ENCODE measurements at regions not wholly inside any gene's neighbourhood (a gene's known extent, or its start where the extent isn't known, plus 50 kb on each side); places are given as distances from the start of the nearest gene placed in this dataset.

DNA sequence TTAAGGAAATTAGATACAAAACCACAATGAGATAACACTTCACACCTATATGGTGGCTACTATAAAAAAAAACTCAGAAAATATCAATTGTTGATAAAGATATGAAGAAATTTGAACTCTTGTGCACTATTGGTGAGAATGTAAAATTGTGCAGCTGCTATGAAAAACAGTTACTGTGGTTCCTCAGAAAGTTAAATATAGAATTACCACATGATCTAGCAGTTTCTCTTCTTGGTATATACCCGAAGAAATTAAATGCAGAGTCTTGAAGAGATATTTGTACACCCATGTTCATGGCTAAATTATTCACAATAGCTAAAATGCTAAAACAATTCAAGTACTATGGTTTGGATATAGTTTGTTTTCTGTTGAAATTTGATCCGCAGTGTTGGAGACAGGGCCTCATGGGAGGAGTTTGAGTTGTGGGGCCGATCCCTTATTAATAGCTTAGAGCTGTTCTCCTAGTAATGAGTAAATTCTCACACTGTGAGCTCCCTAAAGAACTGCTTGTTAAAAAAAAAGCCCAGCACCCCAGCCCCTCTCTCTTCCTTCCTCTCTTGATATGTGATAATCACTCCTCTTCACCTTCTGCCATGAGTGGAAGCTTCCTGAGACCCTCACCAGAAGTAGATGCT is 1412.1 kb downstream of the PLA2G4A start:
- FAIRE-seq, result no peak
- TF ChIP-seq POLR2A (IDR thresholded peaks at IDR 0.05; ENCODE audit: low read depth, low read length), result no peak
- no peak for DNase-seq (ENCODE audit: insufficient read length, low spot score)

DNA sequence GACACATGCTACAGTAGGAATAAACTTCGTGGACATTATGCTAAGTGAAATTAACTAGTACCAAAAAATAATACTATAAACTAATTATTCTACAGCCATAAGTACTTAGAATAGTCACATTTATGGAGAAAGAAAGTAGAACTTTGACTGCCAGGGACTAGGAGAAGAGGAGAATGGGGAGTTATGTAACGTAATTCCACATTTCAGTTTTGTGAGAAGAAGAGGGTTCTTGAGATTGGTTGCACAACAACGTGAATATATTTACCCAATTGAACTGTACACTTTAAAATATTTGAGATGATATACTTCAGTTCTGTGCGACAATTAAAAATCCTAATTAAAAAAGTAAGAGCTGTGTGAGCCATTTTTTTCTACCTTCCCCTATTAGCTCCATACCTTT is 1412.9 kb downstream of the PLA2G4A start:
- no peak for FAIRE-seq
- no peak for TF ChIP-seq POLR2A (IDR thresholded peaks at IDR 0.05; ENCODE audit: low read depth, low read length)
- DNase-seq (ENCODE audit: insufficient read length, low spot score), result no peak

DNA sequence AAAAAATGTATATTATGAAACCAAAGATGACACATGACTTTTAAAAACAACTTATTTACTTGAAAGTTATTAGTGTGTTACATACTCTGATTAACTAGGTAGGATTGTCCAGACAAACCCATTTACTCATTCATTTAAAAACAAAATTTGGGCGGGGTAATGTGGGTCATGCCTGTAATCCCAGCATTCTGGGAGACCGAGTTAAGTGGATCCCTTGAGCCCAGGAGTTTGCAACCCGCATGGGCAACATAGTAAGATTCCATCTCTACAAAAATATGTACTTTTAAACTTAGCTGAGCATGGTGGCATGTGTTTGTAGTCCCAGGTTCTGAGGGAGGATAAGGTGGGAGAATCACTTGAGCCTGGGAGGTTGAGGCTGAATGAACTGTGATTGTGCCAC is 1414.7 kb downstream of the PLA2G4A start:
- TF ChIP-seq POLR2A (IDR thresholded peaks at IDR 0.05; ENCODE audit: low read depth, low read length), result no peak
- no peak for FAIRE-seq

DNA sequence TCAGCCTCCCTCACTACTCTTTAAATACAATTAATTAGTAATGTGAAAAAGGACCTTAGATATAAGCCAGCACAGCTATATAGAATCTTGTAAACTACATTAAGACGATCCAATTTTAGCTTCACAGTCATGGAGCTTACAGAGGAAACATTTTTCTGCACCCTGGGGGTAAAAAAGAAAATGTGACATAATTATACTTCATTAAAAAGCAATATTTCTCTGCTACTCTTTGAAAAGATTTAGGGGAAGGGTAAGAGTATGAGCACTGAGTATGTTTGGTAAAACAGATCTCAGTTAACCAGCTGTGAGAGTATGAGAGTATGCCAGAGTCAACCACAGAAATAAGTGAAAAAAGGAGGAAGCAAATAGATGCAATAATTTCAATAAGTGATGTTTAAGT is 1415.9 kb downstream of the PLA2G4A start:
- no peak for FAIRE-seq
- no peak for TF ChIP-seq POLR2A (IDR thresholded peaks at IDR 0.05; ENCODE audit: low read depth, low read length)
- DNase-seq (ENCODE audit: insufficient read length, low spot score), result no peak

More for the DNA sequence above, 1414.7 kb downstream of the PLA2G4A start:
- DNase-seq (ENCODE audit: insufficient read length, low spot score), result no peak

DNA sequence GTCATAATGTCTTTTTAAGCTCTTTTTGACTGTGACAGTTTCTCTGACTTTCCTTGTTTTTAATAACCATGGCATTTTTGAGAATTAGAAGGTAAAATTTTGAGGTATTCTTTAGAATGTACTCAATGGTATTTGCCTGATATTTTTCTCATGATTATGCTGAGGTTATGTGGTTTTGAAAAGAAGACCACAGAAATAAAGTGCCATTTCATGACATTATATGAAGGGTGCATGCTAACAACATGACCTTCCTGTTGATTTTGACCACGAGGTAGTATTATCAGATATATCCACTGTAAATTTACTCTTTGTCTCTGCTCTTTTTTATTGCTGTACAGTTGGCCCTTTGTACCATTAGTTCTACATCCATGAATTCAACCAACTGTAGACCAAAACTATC is 1418.5 kb downstream of the PLA2G4A start:
- TF ChIP-seq POLR2A (IDR thresholded peaks at IDR 0.05; ENCODE audit: low read depth, low read length), result no peak
- DNase-seq (ENCODE audit: insufficient read length, low spot score) (no peak), FAIRE-seq (no peak)

DNA sequence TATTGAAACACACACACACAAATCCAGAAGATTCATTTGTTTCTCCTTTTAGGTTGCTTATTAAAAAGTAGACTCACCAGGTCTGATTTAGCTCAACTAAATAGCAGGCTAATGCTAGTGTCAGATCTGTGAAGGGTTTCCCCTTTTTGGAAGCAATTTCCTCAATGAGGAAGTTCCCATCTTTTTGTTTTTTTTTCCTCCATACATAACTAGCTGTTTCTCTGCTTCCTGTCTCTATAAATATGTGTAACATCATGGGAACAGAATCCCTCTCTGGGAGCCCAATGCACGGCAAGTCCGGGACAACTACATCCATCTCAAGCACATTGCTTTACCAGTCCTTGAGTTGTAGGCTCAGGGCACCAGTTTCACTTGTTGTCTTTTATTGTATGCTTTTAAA is 1421.1 kb downstream of the PLA2G4A start:
- FAIRE-seq, result no peak
- DNase-seq (ENCODE audit: insufficient read length, low spot score), result no peak
- no peak for TF ChIP-seq POLR2A (IDR thresholded peaks at IDR 0.05; ENCODE audit: low read depth, low read length)

DNA sequence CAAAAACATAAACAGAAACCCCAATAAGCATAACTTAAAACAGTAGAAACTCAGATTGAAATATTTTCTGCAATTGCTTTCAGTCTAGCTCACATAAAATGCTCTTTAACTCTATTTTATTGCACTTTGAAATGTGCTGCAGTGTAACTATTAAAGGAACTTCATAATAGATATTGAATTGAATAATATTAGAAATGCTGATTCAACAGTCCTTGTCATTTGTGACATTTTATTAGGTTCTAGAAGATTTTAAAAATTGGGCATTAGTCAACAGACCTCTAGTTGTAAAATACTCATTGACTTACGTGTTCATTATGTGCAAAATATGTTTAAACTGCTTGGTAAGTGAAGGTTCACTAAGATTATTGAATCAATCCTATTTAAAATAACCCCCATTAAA is 1422.3 kb downstream of the PLA2G4A start:
- no peak for TF ChIP-seq POLR2A (IDR thresholded peaks at IDR 0.05; ENCODE audit: low read depth, low read length)
- no peak for DNase-seq (ENCODE audit: insufficient read length, low spot score)
- no peak for FAIRE-seq

DNA sequence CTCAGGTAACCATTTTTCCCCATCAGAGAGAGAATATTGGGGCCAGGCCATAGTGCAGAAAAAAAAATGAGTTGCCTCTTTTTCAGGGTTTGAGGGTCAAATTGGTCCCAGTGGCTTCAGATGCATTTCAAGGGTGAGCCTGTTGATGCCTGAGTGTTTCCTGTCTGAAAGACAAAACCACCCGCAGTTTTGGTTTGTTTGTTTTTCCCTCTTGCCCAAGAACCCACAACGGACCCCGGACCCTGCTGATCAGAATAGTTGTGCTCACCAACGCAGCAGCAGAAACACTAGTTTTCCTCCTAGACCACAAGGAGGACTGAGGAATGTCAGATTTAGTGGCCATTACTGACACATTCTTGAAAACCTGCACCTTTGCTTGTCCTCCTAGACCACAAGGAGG is 1433.1 kb downstream of the PLA2G4A start:
- DNase-seq (ENCODE audit: insufficient read length, low spot score) (no peak), FAIRE-seq (no peak)
- no peak for TF ChIP-seq POLR2A (IDR thresholded peaks at IDR 0.05; ENCODE audit: low read depth, low read length)

DNA sequence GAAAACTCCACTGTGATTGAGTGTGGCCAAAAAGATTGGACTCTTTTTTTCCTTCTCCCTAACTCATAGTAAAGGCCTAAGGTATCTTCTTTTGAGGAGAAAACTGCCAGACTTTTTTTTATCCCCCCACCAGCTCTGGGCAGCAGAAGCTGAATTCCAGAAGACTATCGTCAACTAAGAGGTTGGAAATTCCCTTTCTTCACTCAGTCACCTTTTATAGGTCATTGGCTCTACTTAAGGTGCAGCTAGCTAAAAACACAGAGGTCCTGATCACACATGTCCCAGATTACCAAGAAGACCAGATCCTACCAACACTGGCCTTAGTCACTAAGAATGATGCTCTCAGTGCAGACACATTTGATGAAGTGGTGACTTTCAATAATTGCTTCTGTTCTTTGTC is 1441.2 kb downstream of the PLA2G4A start:
- FAIRE-seq (no peak), DNase-seq (ENCODE audit: insufficient read length, low spot score) (no peak)
- no peak for TF ChIP-seq POLR2A (IDR thresholded peaks at IDR 0.05; ENCODE audit: low read depth, low read length)

DNA sequence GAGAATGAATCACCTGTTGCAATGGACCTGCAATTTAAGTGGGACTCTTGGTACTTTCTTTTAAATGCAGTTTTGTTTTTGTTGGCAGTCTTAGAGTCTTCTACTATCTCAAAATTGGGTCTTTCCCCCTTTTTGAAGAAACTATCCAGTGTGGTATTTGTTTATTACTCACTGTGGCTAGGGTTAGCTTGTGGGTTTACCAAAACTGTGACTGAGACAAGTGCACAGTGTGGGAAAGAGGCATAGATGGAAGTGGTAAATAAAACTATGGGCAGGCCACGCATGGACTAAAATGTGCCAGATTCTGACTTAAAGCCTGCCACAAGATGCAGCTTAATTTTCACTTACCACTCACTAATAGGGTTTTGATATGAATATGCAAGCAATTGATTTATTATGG is 1441.7 kb downstream of the PLA2G4A start:
- TF ChIP-seq POLR2A (IDR thresholded peaks at IDR 0.05; ENCODE audit: low read depth, low read length), result no peak
- FAIRE-seq (no peak), DNase-seq (ENCODE audit: insufficient read length, low spot score) (no peak)

DNA sequence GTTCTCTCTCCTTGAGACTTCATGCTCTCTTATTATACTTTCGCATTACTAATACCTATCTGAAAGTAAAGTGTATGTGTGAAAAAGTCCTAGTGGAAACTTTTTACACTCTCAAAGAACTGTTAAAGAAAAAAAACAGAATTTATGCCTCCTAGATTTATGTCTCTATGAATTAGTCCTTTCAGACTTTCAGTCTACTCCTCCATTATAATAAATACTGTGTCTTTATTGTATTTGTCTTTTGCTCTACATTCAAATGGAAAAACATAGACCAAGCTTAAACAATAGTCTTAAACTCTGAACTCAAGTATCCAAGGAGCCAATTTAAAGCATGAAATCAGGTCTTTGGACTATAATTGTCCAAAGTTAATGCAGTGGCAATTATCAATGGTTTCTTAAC is 1449.0 kb downstream of the PLA2G4A start:
- no peak for TF ChIP-seq POLR2A (IDR thresholded peaks at IDR 0.05; ENCODE audit: low read depth, low read length)
- DNase-seq (ENCODE audit: insufficient read length, low spot score) (no peak), FAIRE-seq (no peak)

DNA sequence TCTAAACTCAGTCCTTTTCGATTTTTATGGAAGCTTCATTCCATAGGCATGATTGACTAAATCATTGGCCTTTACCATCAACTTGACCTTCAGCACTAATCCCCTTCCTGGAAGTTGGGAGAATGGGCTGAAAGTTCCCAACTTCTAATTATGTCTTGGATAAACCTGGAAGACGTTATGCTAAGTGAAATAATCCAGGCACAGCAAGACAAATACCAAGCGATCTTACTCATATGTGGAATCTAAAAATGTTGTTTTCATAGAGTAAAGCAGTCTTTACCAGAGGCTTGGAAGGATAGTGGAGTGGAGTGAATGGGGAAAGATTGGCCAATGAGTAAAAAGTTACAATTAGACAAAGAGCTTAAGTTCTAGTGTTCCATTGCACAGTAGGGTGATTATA is 1453.2 kb downstream of the PLA2G4A start:
- DNase-seq (ENCODE audit: insufficient read length, low spot score) (no peak), FAIRE-seq (no peak)
- no peak for TF ChIP-seq POLR2A (IDR thresholded peaks at IDR 0.05; ENCODE audit: low read depth, low read length)

DNA sequence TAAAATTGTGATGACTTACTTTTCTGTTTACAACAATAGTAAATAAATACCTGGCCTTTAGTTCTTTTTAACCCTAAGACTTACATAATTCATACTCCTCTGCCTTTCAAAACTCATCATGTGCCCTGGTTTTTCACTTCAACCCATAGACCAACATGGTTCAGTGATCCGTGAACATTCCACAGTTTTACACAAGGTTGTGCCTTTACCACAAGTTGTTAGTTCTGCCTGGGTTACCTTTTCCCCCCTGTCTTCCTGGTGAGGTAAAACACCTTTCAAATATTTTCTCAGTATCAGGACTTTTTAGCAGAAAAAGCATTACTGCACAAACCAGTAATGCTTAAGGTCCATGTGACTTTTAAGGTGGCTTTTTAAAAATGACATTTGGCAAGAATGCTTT is 1466.4 kb downstream of the PLA2G4A start:
- DNase-seq (ENCODE audit: insufficient read length, low spot score) (no peak), FAIRE-seq (no peak)
- TF ChIP-seq POLR2A (IDR thresholded peaks at IDR 0.05; ENCODE audit: low read depth, low read length), result no peak

DNA sequence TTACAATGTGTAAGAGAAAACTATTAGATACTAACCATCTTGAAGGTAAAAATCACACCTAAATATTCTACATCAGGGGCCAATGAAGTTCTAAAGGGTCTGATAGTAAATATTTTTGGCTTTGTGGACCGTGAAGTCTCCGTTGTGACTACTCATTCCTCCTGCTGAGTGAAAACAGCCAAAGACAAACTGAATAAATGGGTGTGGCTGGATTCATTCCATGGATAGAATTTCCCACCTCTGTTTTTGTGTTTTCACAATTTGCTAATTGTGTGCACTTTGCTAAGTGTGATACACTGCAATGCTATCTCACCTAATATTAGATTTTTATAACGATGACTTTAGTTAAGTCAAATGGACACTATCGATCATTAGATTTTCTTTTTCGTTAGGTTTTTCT is 1474.0 kb downstream of the PLA2G4A start:
- DNase-seq (ENCODE audit: insufficient read length, low spot score), result no peak
- TF ChIP-seq POLR2A (IDR thresholded peaks at IDR 0.05; ENCODE audit: low read depth, low read length), result no peak
- no peak for FAIRE-seq

DNA sequence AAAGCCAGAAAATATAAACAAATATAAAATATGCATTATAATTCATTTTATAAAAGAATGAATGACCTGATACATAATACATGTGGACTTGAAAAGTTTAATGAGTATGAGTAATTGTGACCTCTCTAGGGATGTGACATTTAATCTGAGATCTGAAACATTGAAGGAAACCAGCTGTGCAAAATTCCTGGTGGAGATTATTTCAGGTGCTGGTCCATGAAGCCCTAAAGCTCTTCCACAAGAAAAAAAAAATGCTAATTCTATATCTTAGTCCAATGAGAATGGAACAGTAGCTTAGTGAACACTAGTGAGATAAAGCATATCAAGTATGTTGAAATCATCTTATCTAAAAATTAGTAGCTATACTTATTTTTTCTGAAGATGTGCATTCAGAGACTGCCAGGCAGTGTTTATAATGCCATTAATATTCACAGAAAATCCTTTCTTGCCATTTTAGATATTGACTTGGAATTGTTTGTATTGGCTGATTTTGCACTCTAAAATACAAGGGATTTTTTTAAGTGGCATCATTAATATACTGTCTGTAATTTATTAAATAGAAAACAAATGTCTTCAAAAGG is 1485.9 kb downstream of the PLA2G4A start:
- no peak for FAIRE-seq
- no peak for DNase-seq (ENCODE audit: insufficient read length, low spot score)
- no peak for TF ChIP-seq POLR2A (IDR thresholded peaks at IDR 0.05; ENCODE audit: low read depth, low read length)

DNA sequence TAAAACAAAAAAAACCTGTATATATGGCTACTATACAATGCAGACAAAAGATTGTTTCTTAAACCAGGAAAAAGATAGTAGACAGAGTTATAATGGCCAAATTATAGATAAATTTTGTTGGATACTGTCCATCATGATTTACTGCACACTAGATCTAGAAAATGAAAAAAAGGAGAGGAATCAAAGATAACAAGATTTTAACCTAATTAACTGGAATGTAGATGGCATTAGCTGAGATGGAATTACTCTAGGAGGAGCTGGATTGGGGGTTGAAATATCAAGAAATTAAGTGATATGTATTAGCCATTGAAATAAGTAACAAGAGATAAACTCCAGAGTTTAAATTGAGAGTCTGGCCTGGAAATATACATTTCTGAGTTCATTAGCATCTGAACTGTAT is 1489.1 kb downstream of the PLA2G4A start:
- no peak for FAIRE-seq
- no peak for TF ChIP-seq POLR2A (IDR thresholded peaks at IDR 0.05; ENCODE audit: low read depth, low read length)
- DNase-seq (ENCODE audit: insufficient read length, low spot score), result no peak

All from H54 (cell line).